Astrocyte of the cerebellum (primary cell): ENCODE measurements at regions not wholly inside any gene's neighbourhood (a gene's known extent, or its start where the extent isn't known, plus 50 kb on each side); places are given as distances from the start of the nearest gene placed in this dataset.

Experiments
- DNase-seq: peaks from one replicate; pipeline ENCODE4 v3.0.0-alpha.2; 2011; ENCODE audit warnings: low read depth
- H3K4me3 ChIP-seq: 2 replicates; pipeline ENCODE4 v1.5.1; 2011; ENCODE audit warnings: mild to moderate bottlenecking, low read depth, low read length, moderate library complexity
- CTCF ChIP-seq: IDR thresholded peaks from 2 replicates; pipeline ENCODE4 v1.5.1; 2012; ENCODE audit warnings: low read length, low read depth, moderate library complexity, mild to moderate bottlenecking; ENCODE audit errors: missing control alignments
- in situ Hi-C: cut with HindIII; loops from 2 replicates; pipeline ENCODE4 v1.10.0; 2017; ENCODE audit warnings: low sequenced_read_pairs

DNA sequence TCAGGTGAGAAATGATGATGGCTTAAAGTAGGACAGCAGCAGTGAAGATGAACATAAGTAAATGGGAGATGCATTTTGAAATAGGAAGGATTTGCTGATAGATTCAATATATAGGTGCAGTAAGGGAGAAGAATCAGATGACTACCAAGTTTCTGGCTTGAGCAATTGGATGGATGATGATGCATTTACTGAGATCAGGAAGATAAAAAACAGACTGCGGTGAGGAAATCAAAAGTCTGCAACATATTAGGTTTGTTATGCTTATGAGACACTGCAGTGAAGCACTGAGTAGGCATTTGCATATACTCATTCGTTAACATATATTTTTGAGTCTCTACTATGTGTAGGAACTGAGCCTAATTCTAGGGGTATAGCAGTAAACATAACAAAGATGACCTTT, 184.2 kb downstream of the LACC1 start:
- in situ Hi-C loops: no loop called here
- no peak overlapping the region for H3K4me3 ChIP-seq
- no peak for TF ChIP-seq CTCF
- no peak for DNase-seq

DNA sequence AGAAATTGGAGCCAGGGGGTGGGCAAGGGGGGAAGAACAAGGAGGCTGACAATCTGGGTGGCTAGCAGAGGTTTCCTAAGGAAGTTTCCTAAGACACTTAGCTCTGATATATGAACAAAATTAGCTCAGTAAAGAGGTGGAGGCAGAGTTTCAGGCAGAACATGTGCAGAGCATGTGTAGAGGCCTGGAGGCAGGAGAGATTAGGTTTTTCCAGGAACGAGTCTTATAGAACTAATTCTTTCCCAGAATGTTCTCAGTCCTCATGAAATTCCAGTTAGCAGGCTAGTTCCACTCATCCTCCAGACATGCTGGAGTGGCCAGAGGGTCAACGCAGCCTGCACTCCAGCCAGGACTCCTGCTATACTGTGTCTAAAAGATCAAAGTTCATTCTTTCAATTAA, 184.7 kb downstream of the LACC1 start:
- DNase-seq: no peak
- in situ Hi-C loops: no loop called here
- H3K4me3 ChIP-seq: no peak overlapping the region
- TF ChIP-seq CTCF: no peak

- no peak overlapping the region for H3K4me3 ChIP-seq
- no peak for DNase-seq
- in situ Hi-C loops: no loop called here
- TF ChIP-seq CTCF: no peak
Observed at GRCh38 chr13:44068169-44068568, 188.5 kb downstream of the LACC1 start.

- in situ Hi-C loops: no loop called here
- TF ChIP-seq CTCF: no peak
- DNase-seq: peak; percentile 19
- H3K4me3 ChIP-seq: no peak overlapping the region
Observed at GRCh38 chr13:44068737-44069136, 189.0 kb downstream of the LACC1 start.

GRCh38 chr13:44072536-44072935, 192.8 kb downstream of the LACC1 start:
- in situ Hi-C loops: no loop called here

DNA sequence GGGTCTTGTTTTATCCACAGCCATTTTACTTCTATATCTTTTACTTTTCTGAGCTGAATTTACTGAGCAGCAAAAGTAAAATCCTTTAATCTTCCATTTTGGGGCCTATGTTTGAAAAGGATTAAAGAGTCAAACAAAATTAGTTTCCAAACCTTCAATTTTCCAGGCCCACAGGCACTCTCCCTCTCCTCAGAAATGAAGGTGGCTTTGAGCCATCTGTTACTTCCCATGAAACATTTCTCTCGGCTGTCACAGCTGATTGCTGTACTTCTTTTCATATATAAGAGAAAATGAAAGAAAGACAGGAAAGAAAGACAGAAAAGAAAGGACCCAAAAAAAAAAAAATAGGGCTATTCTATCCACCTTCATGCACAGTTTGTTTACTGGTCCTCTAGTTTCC, 194.9 kb downstream of the LACC1 start:
- no peak for DNase-seq
- TF ChIP-seq CTCF: no peak
- no peak overlapping the region for H3K4me3 ChIP-seq
- in situ Hi-C loops: no loop called here

More at GRCh38 chr13:44072536-44072935, 192.8 kb downstream of the LACC1 start:
- no peak for DNase-seq
- TF ChIP-seq CTCF: no peak
- no peak overlapping the region for H3K4me3 ChIP-seq

DNA sequence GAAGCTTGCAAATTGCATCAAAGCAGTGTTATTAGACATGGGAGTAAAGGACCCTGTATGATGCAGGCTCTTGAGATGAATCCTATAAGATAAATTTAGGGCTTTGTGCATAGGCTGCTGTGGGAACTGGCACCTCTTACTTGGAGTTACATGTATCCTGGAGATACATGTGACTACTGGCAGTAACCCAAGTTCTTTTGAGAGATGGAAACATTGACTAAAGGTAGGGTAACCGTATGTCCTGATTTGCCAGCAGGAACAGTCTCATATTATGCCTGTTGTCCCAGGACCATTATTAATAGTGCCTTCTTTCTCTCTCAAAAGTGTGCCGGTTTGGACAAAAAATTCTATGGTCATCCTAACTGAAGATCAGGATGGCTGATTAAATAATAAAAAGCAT, 195.4 kb downstream of the LACC1 start:
- no peak for TF ChIP-seq CTCF
- no peak for DNase-seq
- no peak overlapping the region for H3K4me3 ChIP-seq
- in situ Hi-C loops: no loop called here
